ENCODE measurements at regions not wholly inside any gene's neighbourhood (a gene's known extent, or its start where the extent isn't known, plus 50 kb on each side); places are given as distances from the start of the nearest gene placed in this dataset.
A peak's percentile ranks its signal among the peaks of the same experiment; 100 is the strongest.

DNA sequence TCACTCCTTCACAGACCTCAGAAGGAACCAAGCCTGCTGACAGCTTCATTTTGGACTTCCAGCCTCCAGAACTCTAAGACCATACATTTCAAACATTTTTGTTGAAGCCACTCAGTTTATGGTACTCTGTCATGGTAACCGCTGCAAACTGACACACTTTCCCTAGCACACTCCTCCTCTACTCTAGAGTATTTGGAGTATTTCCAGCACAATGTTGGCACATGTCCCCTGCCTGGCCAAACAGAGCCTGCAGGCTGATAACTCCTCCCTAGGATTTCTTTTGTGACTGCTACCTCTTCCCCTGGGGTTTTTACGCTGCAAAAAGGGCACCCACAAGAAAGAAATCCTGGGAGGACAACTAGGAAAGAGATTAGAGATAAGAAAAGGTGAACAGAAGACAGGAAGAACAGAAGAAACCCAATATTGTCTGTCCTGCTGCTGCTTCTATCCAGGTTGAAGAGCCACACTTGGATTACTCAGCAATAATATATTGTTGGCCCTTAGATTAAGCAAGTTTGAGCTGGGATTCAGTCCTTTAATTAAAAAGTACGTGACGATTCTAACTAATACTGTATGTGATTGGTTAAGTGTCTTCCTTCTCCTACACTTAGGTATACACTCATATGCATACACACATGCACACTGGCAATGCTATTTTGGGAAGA lies 844.1 kb downstream of the LTN1 start:
- DNase-seq, result no peak
- no peak for TF ChIP-seq CTCF (IDR thresholded peaks at IDR 0.05; ENCODE audit: borderline replicate concordance)
- Histone ChIP-seq H3K4me1 (peaks cover 10% of the 10 kb centered on the region), H3K27ac (replicated peaks) (peak overlapping the region; percentile 53), H3K36me3 (no peaks in the 10 kb centered on the region), H3K9me3 (replicated peaks) (no peaks in the 10 kb centered on the region), H3K4me3 (no peak overlapping the region), H3K27me3 (ENCODE audit: low read depth) (no peaks in the 10 kb centered on the region)
- intact Hi-C loops (cut with micrococcal nuclease), result no loop called here

DNA sequence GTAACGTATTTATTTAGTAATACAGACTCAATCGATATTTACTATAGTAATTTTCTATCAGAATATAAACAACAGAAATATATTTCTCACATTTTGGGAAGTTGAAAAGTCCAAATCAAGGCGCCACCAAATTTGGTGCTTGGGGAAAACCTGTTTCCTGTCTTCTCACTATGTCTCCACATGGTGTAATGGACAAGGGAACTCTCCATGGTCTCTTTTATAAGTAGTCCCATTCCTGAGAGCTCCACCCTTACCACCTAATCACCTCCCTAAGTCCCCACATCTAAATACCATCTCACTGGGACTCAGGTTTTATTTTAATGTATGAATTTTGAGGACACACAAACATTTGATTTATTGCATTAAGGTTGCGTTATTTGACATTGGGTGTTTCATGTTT lies 848.0 kb downstream of the LTN1 start:
- TF ChIP-seq CTCF (IDR thresholded peaks at IDR 0.05; ENCODE audit: borderline replicate concordance), result no peak
- Histone ChIP-seq H3K27ac (replicated peaks) (no peak overlapping the region), H3K4me1 (peaks cover 10% of the 10 kb centered on the region), H3K36me3 (no peaks in the 10 kb centered on the region), H3K4me3 (no peak overlapping the region), H3K9me3 (replicated peaks) (peaks cover 3% of the 10 kb centered on the region), H3K27me3 (ENCODE audit: low read depth) (no peaks in the 10 kb centered on the region)
- no peak for DNase-seq
- intact Hi-C loops (cut with micrococcal nuclease), result no loop called here

GRCh38 chr21:28144089-28144488 lies 848.6 kb downstream of the LTN1 start:
- intact Hi-C loops (cut with micrococcal nuclease), result no loop called here

DNA sequence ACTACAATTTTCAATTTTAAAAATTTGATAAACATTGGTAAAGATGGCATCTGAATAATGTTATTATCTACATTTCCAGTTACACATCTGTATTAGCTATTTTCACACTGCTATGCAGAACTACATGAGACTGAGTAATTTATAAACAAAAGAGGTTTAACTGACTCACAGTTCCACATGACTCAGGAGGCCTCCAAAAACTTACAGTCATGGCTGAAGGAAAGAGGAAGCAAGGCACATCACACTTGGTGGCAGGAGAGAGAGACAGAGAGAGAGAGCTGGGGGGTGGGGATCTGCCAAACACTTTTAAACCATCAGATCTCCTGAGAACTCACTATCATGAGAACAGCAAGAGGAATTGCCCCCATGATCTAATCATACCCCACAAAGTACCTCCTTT lies 850.0 kb downstream of the LTN1 start:
- no peak for TF ChIP-seq CTCF (IDR thresholded peaks at IDR 0.05; ENCODE audit: borderline replicate concordance)
- Histone ChIP-seq H3K9me3 (replicated peaks) (peaks cover 18% of the 10 kb centered on the region), H3K27me3 (ENCODE audit: low read depth) (no peaks in the 10 kb centered on the region), H3K4me1 (no peaks in the 10 kb centered on the region), H3K4me3 (no peak overlapping the region), H3K36me3 (no peaks in the 10 kb centered on the region), H3K27ac (replicated peaks) (no peak overlapping the region)
- no peak for DNase-seq
- intact Hi-C loops (cut with micrococcal nuclease), result no loop called here

More at GRCh38 chr21:28144089-28144488, 848.6 kb downstream of the LTN1 start:
- peaks cover 8% of the 10 kb centered on the region for H3K9me3 ChIP-seq (replicated peaks)
- peaks cover 10% of the 10 kb centered on the region for H3K4me1 ChIP-seq
- H3K27me3 ChIP-seq (ENCODE audit: low read depth), result no peaks in the 10 kb centered on the region
- no peak overlapping the region for H3K27ac ChIP-seq (replicated peaks)
- H3K36me3 ChIP-seq, result no peaks in the 10 kb centered on the region
- no peak for TF ChIP-seq CTCF (IDR thresholded peaks at IDR 0.05; ENCODE audit: borderline replicate concordance)
- no peak overlapping the region for H3K4me3 ChIP-seq
- DNase-seq, result no peak

- no peak overlapping the region for H3K4me3 ChIP-seq
- no peaks in the 10 kb centered on the region for H3K27me3 ChIP-seq (ENCODE audit: low read depth)
- H3K27ac ChIP-seq (replicated peaks), result no peak overlapping the region
- intact Hi-C loops (cut with micrococcal nuclease), result no loop called here
- H3K4me1 ChIP-seq, result no peaks in the 10 kb centered on the region
- no peak for TF ChIP-seq CTCF (IDR thresholded peaks at IDR 0.05; ENCODE audit: borderline replicate concordance)
- no peak for DNase-seq
- peaks cover 18% of the 10 kb centered on the region for H3K9me3 ChIP-seq (replicated peaks)
- H3K36me3 ChIP-seq, result no peaks in the 10 kb centered on the region
These were observed 854.4 kb downstream of the LTN1 start for GRCh38 chr21:28138272-28138671.

Measured in left ventricle myocardium inferior (tissue), 1 donor.